ENCODE measurements at regions not wholly inside any gene's neighbourhood (a gene's known extent, or its start where the extent isn't known, plus 50 kb on each side); places are given as distances from the start of the nearest gene placed in this dataset.

DNA sequence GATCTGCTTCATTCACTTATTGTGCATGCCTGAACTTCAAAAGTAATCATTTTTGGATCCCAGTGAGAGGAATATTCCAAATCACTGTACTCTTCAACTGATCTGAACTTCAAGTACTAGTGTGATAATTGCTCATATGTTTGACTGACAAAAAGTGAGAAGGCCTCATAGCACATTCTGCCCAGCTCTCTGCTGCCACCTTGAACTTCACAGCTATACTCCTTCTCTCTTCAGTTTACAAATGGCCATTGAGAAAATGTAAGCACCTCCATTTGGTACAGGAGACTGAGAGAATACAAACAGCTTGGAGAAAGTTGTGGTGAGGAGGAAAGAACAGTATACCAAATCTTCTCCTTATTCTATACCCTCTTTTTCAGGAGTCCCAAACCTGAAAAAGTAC is 946.0 kb upstream of the CHAC2 start:
- no peak overlapping the region for H3K4me3 ChIP-seq (ENCODE audit: low read depth, low read length)
- TF ChIP-seq CTCF (IDR thresholded peaks at IDR 0.05; ENCODE audit: low read depth, low read length): peak; percentile 24
- DNase-seq (ENCODE audit: low read depth, low spot score): no peak
- in situ Hi-C loops (cut with HindIII; ENCODE audit: low sequenced_read_pairs): no loop called here

GRCh38 chr2:52818958-52819357 is 948.6 kb upstream of the CHAC2 start:
- DNase-seq (ENCODE audit: low read depth, low spot score): no peak
- in situ Hi-C loops (cut with HindIII; ENCODE audit: low sequenced_read_pairs): no loop called here
- no peak overlapping the region for H3K4me3 ChIP-seq (ENCODE audit: low read depth, low read length)
- no peak for TF ChIP-seq CTCF (IDR thresholded peaks at IDR 0.05; ENCODE audit: low read depth, low read length)

DNA sequence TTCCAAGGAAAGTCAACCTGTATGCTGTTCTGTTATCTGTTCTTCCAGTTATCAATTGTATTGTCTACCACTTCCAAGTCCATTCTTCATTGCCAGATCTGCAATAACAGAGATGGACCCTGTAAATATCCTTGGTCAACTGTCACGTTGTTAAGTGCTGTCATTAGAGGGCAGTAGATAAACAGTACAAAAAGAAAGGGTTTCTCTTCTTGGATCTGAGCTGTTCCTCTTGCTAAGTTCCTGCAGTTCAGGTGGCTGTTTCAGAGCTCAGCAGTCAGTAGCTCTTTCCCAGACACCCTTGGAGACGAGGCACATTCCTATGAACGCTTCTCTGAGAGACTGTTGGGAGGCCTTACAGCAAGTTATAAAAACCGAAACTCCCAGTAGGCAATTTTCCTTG is 957.1 kb upstream of the CHAC2 start:
- H3K4me3 ChIP-seq (ENCODE audit: low read depth, low read length): no peak overlapping the region
- TF ChIP-seq CTCF (IDR thresholded peaks at IDR 0.05; ENCODE audit: low read depth, low read length): peak; percentile 37
- peak; percentile 45 for DNase-seq (ENCODE audit: low read depth, low spot score)
- in situ Hi-C loops (cut with HindIII; ENCODE audit: low sequenced_read_pairs): no loop called here

DNA sequence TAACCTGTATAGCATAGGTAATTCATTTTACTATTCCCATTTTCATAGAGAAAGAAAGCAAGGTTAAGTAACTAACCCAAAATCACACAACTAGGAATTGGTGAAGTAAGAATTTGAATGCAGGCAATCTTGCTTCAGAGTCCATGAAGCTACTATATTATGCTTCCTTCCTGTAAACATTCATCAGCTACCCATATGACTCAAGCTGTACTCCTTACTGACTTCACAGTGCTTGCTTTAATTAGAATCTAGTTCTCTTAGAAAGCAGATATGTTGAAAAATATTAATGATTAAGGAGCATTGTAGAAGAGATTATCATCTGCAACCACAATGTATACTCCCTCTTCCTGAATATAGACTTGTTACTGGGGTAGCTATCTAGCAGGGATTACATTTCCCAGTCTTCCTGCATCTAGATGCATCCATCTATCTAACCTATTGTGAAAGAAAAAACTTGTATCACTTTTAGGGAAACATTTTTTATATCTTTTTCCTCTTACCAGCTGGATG is 961.6 kb upstream of the CHAC2 start:
- no peak for DNase-seq (ENCODE audit: low read depth, low spot score)
- no peak overlapping the region for H3K4me3 ChIP-seq (ENCODE audit: low read depth, low read length)
- in situ Hi-C loops (cut with HindIII; ENCODE audit: low sequenced_read_pairs): no loop called here
- no peak for TF ChIP-seq CTCF (IDR thresholded peaks at IDR 0.05; ENCODE audit: low read depth, low read length)

GRCh38 chr2:52794581-52794980 is 973.0 kb upstream of the CHAC2 start:
- no peak for TF ChIP-seq CTCF (IDR thresholded peaks at IDR 0.05; ENCODE audit: low read depth, low read length)
- in situ Hi-C loops (cut with HindIII; ENCODE audit: low sequenced_read_pairs): no loop called here
- no peak overlapping the region for H3K4me3 ChIP-seq (ENCODE audit: low read depth, low read length)
- DNase-seq (ENCODE audit: low read depth, low spot score): no peak

GRCh38 chr2:52779446-52779845 is 988.2 kb upstream of the CHAC2 start:
- H3K4me3 ChIP-seq (ENCODE audit: low read depth, low read length): no peak overlapping the region
- peak; percentile 2 for DNase-seq (ENCODE audit: low read depth, low spot score)
- no peak for TF ChIP-seq CTCF (IDR thresholded peaks at IDR 0.05; ENCODE audit: low read depth, low read length)
- in situ Hi-C loops (cut with HindIII; ENCODE audit: low sequenced_read_pairs): no loop called here

- H3K4me3 ChIP-seq (ENCODE audit: low read depth, low read length): no peak overlapping the region
- in situ Hi-C loops (cut with HindIII; ENCODE audit: low sequenced_read_pairs): no loop called here
- no peak for TF ChIP-seq CTCF (IDR thresholded peaks at IDR 0.05; ENCODE audit: low read depth, low read length)
- DNase-seq (ENCODE audit: low read depth, low spot score): no peak
Measured at GRCh38 chr2:52776571-52776970, 991.0 kb upstream of the CHAC2 start.
